ENCODE measurements at regions not wholly inside any gene's neighbourhood (a gene's known extent, or its start where the extent isn't known, plus 50 kb on each side); places are given as distances from the start of the nearest gene placed in this dataset.
A peak's percentile ranks its signal among the peaks of the same experiment; 100 is the strongest.

- no peak for ATAC-seq (replicated peaks; ENCODE audit: extremely low read depth, poor library complexity, severe bottlenecking)
- Mint-ChIP-seq H3K4me3 (no peak overlapping the region), H3K27ac (ENCODE audit: low read depth) (no peak overlapping the region), H3K36me3 (ENCODE audit: insufficient read depth) (no peaks in the 10 kb centered on the region), H3K9me3 (no peaks in the 10 kb centered on the region), H3K27me3 (no peaks in the 10 kb centered on the region), H3K4me1 (peaks cover 2% of the 10 kb centered on the region)
- DNase-seq (ENCODE audit: low spot score in 2 of 2) = no peak
Measured at GRCh38 chr14:98999901-99000300, 272.1 kb downstream of the BCL11B start.

DNA sequence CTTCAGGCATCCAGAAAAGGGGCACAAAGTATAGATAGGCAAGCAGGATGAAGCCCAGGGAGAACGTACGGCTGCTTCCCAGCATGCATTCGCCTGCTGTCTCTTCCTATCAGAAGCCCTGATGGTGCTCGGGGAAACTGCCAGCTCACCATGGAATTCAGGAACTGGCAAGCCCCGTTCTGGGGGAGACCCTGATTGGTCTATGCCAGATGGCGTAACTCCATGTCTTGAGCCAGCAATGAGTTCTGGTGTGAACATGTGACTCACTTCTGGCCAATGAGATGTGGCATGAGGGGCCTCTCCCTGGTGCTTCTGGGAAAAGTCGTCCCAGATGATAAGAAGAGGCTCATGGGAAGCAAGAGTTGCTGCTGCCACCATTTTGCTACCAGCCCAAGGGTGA is 270.8 kb downstream of the BCL11B start:
- H3K36me3 Mint-ChIP-seq (ENCODE audit: insufficient read depth) = no peaks in the 10 kb centered on the region
- DNase-seq (ENCODE audit: low spot score in 2 of 2) = no peak
- no peaks in the 10 kb centered on the region for H3K9me3 Mint-ChIP-seq
- no peak for ATAC-seq (replicated peaks; ENCODE audit: extremely low read depth, poor library complexity, severe bottlenecking)
- H3K27me3 Mint-ChIP-seq = no peaks in the 10 kb centered on the region
- no peak overlapping the region for H3K27ac Mint-ChIP-seq (ENCODE audit: low read depth)
- no peaks in the 10 kb centered on the region for H3K4me1 Mint-ChIP-seq
- H3K4me3 Mint-ChIP-seq = no peak overlapping the region

DNA sequence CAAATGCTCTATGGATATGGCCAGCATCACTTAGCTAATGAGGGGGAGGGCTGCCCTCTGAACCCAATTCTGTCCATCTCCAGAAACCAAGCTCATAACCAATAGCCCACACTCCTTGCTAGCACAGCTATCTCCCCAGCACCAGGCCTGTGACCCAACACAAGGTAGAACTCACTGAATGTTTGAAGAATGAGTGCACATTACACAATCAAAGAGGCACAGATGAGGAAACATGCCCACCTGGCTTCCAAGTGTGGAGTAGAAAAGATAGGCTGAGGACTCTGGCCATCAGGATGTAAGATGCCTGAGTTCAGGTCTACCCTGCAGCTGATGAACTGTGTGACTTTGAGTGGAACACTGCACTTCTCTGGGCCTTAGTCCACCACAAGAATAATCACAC is 268.4 kb downstream of the BCL11B start:
- H3K4me3 Mint-ChIP-seq = no peak overlapping the region
- no peaks in the 10 kb centered on the region for H3K36me3 Mint-ChIP-seq (ENCODE audit: insufficient read depth)
- H3K27ac Mint-ChIP-seq (ENCODE audit: low read depth) = no peak overlapping the region
- no peaks in the 10 kb centered on the region for H3K4me1 Mint-ChIP-seq
- no peak for ATAC-seq (replicated peaks; ENCODE audit: extremely low read depth, poor library complexity, severe bottlenecking)
- no peaks in the 10 kb centered on the region for H3K9me3 Mint-ChIP-seq
- no peak for DNase-seq (ENCODE audit: low spot score in 2 of 2)
- no peaks in the 10 kb centered on the region for H3K27me3 Mint-ChIP-seq

DNA sequence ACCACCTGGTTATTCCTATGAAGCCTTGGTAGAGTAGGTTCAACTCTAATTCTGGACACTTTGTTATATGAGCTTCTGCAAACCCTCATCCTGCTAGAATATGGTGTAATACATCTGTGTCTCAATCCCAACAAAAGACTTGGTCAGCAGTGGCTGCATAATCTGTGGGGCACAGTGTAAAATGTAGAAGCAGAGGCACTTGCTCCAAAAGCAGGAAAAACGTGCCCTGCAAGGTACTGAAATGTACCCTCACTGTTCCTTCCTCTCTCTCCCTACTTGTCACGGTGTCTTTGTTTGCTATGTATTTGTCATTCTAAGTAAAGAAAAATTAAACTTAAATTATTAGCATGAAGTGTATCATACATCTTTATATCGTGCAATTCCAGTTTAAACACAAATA is 267.9 kb downstream of the BCL11B start:
- DNase-seq (ENCODE audit: low spot score in 2 of 2) = no peak
- H3K9me3 Mint-ChIP-seq = no peaks in the 10 kb centered on the region
- no peak for ATAC-seq (replicated peaks; ENCODE audit: extremely low read depth, poor library complexity, severe bottlenecking)
- H3K27me3 Mint-ChIP-seq = no peaks in the 10 kb centered on the region
- peaks cover under 1% of the 10 kb centered on the region for H3K4me1 Mint-ChIP-seq
- no peak overlapping the region for H3K27ac Mint-ChIP-seq (ENCODE audit: low read depth)
- no peak overlapping the region for H3K4me3 Mint-ChIP-seq
- H3K36me3 Mint-ChIP-seq (ENCODE audit: insufficient read depth) = no peaks in the 10 kb centered on the region

- Mint-ChIP-seq H3K4me3 (no peak overlapping the region), H3K9me3 (no peaks in the 10 kb centered on the region), H3K27ac (ENCODE audit: low read depth) (no peak overlapping the region), H3K4me1 (peaks cover 12% of the 10 kb centered on the region), H3K27me3 (no peaks in the 10 kb centered on the region), H3K36me3 (ENCODE audit: insufficient read depth) (no peaks in the 10 kb centered on the region)
- no peak for ATAC-seq (replicated peaks; ENCODE audit: extremely low read depth, poor library complexity, severe bottlenecking)
- DNase-seq (ENCODE audit: low spot score in 2 of 2) = no peak
Measured at GRCh38 chr14:99006276-99006675, 265.7 kb downstream of the BCL11B start.

DNA sequence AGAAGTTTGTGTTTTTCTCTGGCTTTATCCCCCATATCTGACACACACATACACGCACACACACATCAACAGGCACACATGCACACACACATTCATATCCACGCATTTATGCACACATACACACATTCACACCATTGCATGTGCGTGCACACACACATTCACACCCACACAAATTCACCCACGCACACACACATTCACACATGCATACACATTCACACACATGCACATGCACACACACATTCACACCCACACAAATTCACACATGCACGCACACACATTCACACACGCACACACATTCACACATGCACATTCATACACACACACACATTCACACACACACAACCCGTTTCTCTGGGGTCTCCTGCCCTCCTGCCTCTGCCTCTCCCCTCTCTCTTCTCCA is 264.2 kb downstream of the BCL11B start:
- H3K27me3 Mint-ChIP-seq = no peaks in the 10 kb centered on the region

DNA sequence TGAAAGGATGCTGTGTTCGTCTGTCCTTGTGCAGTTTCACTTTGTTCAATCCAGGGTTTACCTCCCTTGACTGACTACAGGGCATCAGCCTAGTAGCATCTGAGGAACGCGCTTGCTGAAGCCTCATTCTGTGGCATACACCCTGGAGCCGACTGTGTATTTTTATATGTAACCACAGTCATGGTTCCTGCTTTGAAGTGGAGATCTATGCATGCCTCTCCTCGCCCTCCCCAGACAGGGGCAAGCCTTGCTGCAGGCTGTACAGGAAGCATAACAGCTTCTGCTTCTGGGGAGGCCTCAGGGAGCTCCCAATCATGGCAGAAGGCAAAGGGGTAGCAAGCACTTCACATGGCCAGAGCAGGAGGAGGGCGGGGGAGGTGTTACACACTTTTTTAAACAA is 262.1 kb downstream of the BCL11B start:
- peak; percentile 67 for ATAC-seq (replicated peaks; ENCODE audit: extremely low read depth, poor library complexity, severe bottlenecking)
- Mint-ChIP-seq H3K27ac (ENCODE audit: low read depth) (no peak overlapping the region), H3K36me3 (ENCODE audit: insufficient read depth) (no peaks in the 10 kb centered on the region), H3K4me1 (peaks cover 12% of the 10 kb centered on the region), H3K9me3 (no peaks in the 10 kb centered on the region), H3K27me3 (no peaks in the 10 kb centered on the region), H3K4me3 (no peak overlapping the region)
- no peak for DNase-seq (ENCODE audit: low spot score in 2 of 2)

More for the DNA sequence above, 264.2 kb downstream of the BCL11B start:
- H3K4me1 Mint-ChIP-seq = peaks cover 12% of the 10 kb centered on the region
- no peak for DNase-seq (ENCODE audit: low spot score in 2 of 2)
- no peak overlapping the region for H3K27ac Mint-ChIP-seq (ENCODE audit: low read depth)
- no peaks in the 10 kb centered on the region for H3K36me3 Mint-ChIP-seq (ENCODE audit: insufficient read depth)
- H3K9me3 Mint-ChIP-seq = no peaks in the 10 kb centered on the region
- H3K4me3 Mint-ChIP-seq = no peak overlapping the region
- no peak for ATAC-seq (replicated peaks; ENCODE audit: extremely low read depth, poor library complexity, severe bottlenecking)

DNA sequence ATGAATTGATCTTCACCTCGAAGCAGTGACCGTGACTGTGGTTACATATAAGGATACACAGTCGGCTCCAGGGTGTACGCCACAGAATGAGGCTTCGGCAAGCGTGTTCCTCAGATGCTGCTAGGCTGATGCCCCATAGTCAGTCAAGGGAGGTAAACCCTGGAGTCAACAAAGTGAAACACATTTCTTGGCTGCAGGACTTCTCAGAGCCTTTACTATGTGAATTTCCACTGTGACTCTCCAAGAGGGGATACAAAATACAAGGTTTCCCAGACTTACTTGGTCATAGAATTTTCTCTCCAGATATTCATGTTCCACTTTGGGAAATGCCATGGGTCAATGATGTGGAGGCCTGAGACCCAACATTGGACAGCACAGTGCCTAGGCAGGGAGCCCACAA is 260.6 kb downstream of the BCL11B start:
- Mint-ChIP-seq H3K36me3 (ENCODE audit: insufficient read depth) (no peaks in the 10 kb centered on the region), H3K9me3 (no peaks in the 10 kb centered on the region), H3K4me3 (no peak overlapping the region), H3K27me3 (no peaks in the 10 kb centered on the region), H3K27ac (ENCODE audit: low read depth) (peak overlapping the region; percentile 22), H3K4me1 (peaks cover 12% of the 10 kb centered on the region)
- ATAC-seq (replicated peaks; ENCODE audit: extremely low read depth, poor library complexity, severe bottlenecking) = no peak
- DNase-seq (ENCODE audit: low spot score in 2 of 2) = no peak

GRCh38 chr14:99012703-99013102 is 259.3 kb downstream of the BCL11B start:
- H3K4me1 Mint-ChIP-seq = peaks cover 12% of the 10 kb centered on the region
- no peak overlapping the region for H3K27ac Mint-ChIP-seq (ENCODE audit: low read depth)
- no peaks in the 10 kb centered on the region for H3K9me3 Mint-ChIP-seq
- ATAC-seq (replicated peaks; ENCODE audit: extremely low read depth, poor library complexity, severe bottlenecking) = no peak
- no peaks in the 10 kb centered on the region for H3K27me3 Mint-ChIP-seq
- H3K36me3 Mint-ChIP-seq (ENCODE audit: insufficient read depth) = no peaks in the 10 kb centered on the region
- H3K4me3 Mint-ChIP-seq = no peak overlapping the region
- no peak for DNase-seq (ENCODE audit: low spot score in 2 of 2)

GRCh38 chr14:99015833-99016232 is 256.2 kb downstream of the BCL11B start:
- Mint-ChIP-seq H3K36me3 (ENCODE audit: insufficient read depth) (no peaks in the 10 kb centered on the region), H3K4me1 (peaks cover 9% of the 10 kb centered on the region), H3K27ac (ENCODE audit: low read depth) (no peak overlapping the region), H3K4me3 (no peak overlapping the region), H3K27me3 (no peaks in the 10 kb centered on the region), H3K9me3 (no peaks in the 10 kb centered on the region)
- DNase-seq (ENCODE audit: low spot score in 2 of 2) (no peak), ATAC-seq (replicated peaks; ENCODE audit: extremely low read depth, poor library complexity, severe bottlenecking) (no peak)

- ATAC-seq (replicated peaks; ENCODE audit: extremely low read depth, poor library complexity, severe bottlenecking) (no peak), DNase-seq (ENCODE audit: low spot score in 2 of 2) (no peak)
- Mint-ChIP-seq H3K27me3 (no peaks in the 10 kb centered on the region), H3K4me3 (no peak overlapping the region), H3K27ac (ENCODE audit: low read depth) (no peak overlapping the region), H3K4me1 (peaks cover 34% of the 10 kb centered on the region), H3K9me3 (peaks cover 6% of the 10 kb centered on the region), H3K36me3 (ENCODE audit: insufficient read depth) (no peaks in the 10 kb centered on the region)
Measured at GRCh38 chr14:99023371-99023770, 248.6 kb downstream of the BCL11B start.

DNA sequence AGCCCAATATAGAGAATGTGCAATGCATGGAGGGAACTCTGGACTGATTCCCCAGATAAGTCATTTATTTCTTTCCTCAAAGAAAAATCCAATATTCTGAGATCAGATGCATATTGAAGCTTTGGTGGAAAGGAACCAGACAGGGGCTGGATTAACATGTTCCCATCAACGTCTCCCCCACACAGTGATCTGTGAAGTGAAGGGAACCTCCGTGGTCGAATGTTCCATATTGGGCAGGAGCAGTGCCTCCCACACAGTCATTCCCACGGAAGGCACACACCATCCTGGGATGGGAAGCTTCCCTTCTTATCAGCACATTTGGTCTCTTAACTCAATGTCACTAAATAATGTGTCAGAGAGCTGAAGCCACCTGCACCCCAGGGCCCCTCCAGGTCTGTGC is 247.1 kb downstream of the BCL11B start:
- no peak overlapping the region for H3K4me3 Mint-ChIP-seq

DNA sequence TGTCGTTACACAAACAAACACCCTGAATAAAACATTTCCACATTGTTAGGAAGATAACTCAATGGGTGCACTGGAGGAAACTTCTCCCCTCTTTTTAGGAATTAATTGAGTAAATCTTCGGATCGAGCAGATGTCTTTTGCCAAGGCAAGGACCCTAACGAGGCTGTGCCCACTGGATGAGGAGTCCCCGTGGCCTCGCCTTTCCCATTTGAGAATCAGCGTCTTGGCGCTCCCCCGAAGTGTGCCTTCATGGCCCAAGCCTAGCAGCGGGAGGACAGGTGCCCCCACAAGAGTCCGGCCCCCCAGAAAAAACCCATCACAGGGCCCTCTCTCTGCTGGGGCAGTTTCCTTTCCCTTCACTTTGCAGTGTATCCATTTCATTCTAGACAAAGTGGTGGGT is 246.6 kb downstream of the BCL11B start:
- H3K27me3 Mint-ChIP-seq = no peaks in the 10 kb centered on the region
- H3K4me1 Mint-ChIP-seq = peaks cover 30% of the 10 kb centered on the region
- H3K27ac Mint-ChIP-seq (ENCODE audit: low read depth) = no peak overlapping the region
- DNase-seq (ENCODE audit: low spot score in 2 of 2) (no peak), ATAC-seq (replicated peaks; ENCODE audit: extremely low read depth, poor library complexity, severe bottlenecking) (no peak)
- no peak overlapping the region for H3K4me3 Mint-ChIP-seq
- peaks cover 6% of the 10 kb centered on the region for H3K9me3 Mint-ChIP-seq
- H3K36me3 Mint-ChIP-seq (ENCODE audit: insufficient read depth) = no peaks in the 10 kb centered on the region

More for the DNA sequence above, 247.1 kb downstream of the BCL11B start:
- peaks cover 6% of the 10 kb centered on the region for H3K9me3 Mint-ChIP-seq
- DNase-seq (ENCODE audit: low spot score in 2 of 2) (no peak), ATAC-seq (replicated peaks; ENCODE audit: extremely low read depth, poor library complexity, severe bottlenecking) (no peak)
- no peaks in the 10 kb centered on the region for H3K36me3 Mint-ChIP-seq (ENCODE audit: insufficient read depth)
- H3K4me1 Mint-ChIP-seq = peaks cover 34% of the 10 kb centered on the region
- no peak overlapping the region for H3K27ac Mint-ChIP-seq (ENCODE audit: low read depth)
- H3K27me3 Mint-ChIP-seq = no peaks in the 10 kb centered on the region

DNA sequence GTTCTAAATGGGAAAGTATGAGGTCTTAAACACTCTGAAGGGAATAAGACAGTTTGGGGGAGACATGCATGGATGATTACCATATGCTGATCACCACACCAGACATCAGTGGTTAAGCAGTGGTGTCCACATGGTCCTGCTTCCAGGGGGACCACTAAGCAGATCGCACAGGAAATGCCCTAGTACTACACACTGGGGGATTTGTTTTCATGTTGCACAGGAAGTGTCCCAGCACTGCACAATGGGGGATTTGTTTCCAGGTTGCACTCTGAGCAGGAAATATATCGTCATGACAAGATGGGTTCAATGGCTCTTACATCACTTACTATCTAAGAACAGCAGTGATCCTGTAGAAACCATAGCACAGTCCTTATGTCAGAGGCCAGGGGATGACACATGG is 245.5 kb downstream of the BCL11B start:
- Mint-ChIP-seq H3K4me1 (peaks cover 22% of the 10 kb centered on the region), H3K27me3 (no peaks in the 10 kb centered on the region), H3K27ac (ENCODE audit: low read depth) (no peak overlapping the region), H3K36me3 (ENCODE audit: insufficient read depth) (no peaks in the 10 kb centered on the region), H3K4me3 (no peak overlapping the region), H3K9me3 (peaks cover 6% of the 10 kb centered on the region)
- ATAC-seq (replicated peaks; ENCODE audit: extremely low read depth, poor library complexity, severe bottlenecking) (no peak), DNase-seq (ENCODE audit: low spot score in 2 of 2) (no peak)

Data from central memory CD8-positive, alpha-beta T cell (primary cell).